GM23338 (cell line): ENCODE measurements at regions not wholly inside any gene's neighbourhood (a gene's known extent, or its start where the extent isn't known, plus 50 kb on each side); places are given as distances from the start of the nearest gene placed in this dataset.

Source experiments
- EZH2 ChIP-seq: fragments of 200-600 bp; sonication (generic); IDR thresholded peaks from one replicate; pipeline ENCODE4 v1.8.0; 2017; ENCODE audit warnings: antibody characterized with exemption, mild to moderate bottlenecking, low read depth; ENCODE audit not compliant: unreplicated experiment
- EZH2phosphoT487 ChIP-seq: fragments of 200-600 bp; sonication (generic); IDR thresholded peaks from one replicate; pipeline ENCODE4 v1.8.1; 2018; ENCODE audit warnings: antibody characterized with exemption; ENCODE audit not compliant: unreplicated experiment
- JUNB ChIP-seq: IDR thresholded peaks from one replicate; pipeline ENCODE4 v1.6.1; 2016; ENCODE audit warnings: antibody characterized with exemption; ENCODE audit not compliant: unreplicated experiment
- TF ChIP-seq, protein P1 (sequence below), 2 experiments: fragments of 200-600 bp in 1 of 2; sonication (generic) in 1 of 2; conservative IDR thresholded peaks; 2 replicates each; pipeline versions ENCODE4 v1.5.1 to v1.6.1; 2016 to 2017; ENCODE audit warnings: antibody characterized with exemption in 2 of 2, low read depth in 2 of 2, mild to moderate bottlenecking in 2 of 2, moderate library complexity in 1 of 2
- TF ChIP-seq, protein P2 (sequence below): IDR thresholded peaks from one replicate; pipeline ENCODE4 v1.6.1; 2018; ENCODE audit warnings: antibody characterized with exemption; ENCODE audit not compliant: unreplicated experiment

DNA sequence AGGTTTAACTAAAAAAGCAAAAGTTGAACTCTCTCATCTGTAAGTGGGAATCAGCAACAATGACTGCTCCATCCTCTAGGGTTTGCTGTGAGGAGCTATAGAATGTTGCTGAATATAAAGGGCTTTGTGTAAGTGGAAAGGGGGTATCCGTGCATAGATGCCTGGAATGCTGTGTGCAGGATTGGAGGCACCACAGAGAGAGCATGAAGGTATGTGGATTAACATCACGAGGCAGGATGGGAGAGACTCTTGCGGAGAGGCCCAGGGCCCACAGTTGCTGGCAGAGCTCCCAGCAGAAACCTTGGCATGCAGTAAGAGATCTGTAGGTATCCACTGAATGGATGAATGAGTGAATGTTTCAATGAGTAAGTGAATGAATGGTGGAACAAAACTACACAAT, 298.7 kb upstream of the DDI1 start:
- TF ChIP-seq, protein P1, sequence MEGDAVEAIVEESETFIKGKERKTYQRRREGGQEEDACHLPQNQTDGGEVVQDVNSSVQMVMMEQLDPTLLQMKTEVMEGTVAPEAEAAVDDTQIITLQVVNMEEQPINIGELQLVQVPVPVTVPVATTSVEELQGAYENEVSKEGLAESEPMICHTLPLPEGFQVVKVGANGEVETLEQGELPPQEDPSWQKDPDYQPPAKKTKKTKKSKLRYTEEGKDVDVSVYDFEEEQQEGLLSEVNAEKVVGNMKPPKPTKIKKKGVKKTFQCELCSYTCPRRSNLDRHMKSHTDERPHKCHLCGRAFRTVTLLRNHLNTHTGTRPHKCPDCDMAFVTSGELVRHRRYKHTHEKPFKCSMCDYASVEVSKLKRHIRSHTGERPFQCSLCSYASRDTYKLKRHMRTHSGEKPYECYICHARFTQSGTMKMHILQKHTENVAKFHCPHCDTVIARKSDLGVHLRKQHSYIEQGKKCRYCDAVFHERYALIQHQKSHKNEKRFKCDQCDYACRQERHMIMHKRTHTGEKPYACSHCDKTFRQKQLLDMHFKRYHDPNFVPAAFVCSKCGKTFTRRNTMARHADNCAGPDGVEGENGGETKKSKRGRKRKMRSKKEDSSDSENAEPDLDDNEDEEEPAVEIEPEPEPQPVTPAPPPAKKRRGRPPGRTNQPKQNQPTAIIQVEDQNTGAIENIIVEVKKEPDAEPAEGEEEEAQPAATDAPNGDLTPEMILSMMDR (conservative IDR thresholded peaks at IDR 0.05; ENCODE audit: low read depth in 2 of 2), result no peak
- TF ChIP-seq EZH2, result no peak
- TF ChIP-seq, protein P2, sequence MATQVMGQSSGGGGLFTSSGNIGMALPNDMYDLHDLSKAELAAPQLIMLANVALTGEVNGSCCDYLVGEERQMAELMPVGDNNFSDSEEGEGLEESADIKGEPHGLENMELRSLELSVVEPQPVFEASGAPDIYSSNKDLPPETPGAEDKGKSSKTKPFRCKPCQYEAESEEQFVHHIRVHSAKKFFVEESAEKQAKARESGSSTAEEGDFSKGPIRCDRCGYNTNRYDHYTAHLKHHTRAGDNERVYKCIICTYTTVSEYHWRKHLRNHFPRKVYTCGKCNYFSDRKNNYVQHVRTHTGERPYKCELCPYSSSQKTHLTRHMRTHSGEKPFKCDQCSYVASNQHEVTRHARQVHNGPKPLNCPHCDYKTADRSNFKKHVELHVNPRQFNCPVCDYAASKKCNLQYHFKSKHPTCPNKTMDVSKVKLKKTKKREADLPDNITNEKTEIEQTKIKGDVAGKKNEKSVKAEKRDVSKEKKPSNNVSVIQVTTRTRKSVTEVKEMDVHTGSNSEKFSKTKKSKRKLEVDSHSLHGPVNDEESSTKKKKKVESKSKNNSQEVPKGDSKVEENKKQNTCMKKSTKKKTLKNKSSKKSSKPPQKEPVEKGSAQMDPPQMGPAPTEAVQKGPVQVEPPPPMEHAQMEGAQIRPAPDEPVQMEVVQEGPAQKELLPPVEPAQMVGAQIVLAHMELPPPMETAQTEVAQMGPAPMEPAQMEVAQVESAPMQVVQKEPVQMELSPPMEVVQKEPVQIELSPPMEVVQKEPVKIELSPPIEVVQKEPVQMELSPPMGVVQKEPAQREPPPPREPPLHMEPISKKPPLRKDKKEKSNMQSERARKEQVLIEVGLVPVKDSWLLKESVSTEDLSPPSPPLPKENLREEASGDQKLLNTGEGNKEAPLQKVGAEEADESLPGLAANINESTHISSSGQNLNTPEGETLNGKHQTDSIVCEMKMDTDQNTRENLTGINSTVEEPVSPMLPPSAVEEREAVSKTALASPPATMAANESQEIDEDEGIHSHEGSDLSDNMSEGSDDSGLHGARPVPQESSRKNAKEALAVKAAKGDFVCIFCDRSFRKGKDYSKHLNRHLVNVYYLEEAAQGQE, result no peak
- no peak for TF ChIP-seq EZH2phosphoT487
- TF ChIP-seq JUNB, result no peak
